ENCODE measurements at regions not wholly inside any gene's neighbourhood (a gene's known extent, or its start where the extent isn't known, plus 50 kb on each side); places are given as distances from the start of the nearest gene placed in this dataset.

- Histone ChIP-seq H3K4me3 (no peak overlapping the region), H3K9ac (ENCODE audit: insufficient read depth in 1 of 2, low read depth in 2 of 2, low read length in 2 of 2) (no peak overlapping the region), H3K36me3 (ENCODE audit: control insufficient read depth, insufficient read depth, low read length) (no peaks in the 10 kb centered on the region), H3K9me3 (replicated peaks; ENCODE audit: control insufficient read depth, insufficient read depth, low read depth, low read length) (no peaks in the 10 kb centered on the region), H2AFZ (ENCODE audit: low read depth, low read length) (no peak overlapping the region), H3K9me1 (ENCODE audit: control insufficient read depth, insufficient read depth, low read length) (no peaks in the 10 kb centered on the region), H3K79me2 (ENCODE audit: control insufficient read depth, insufficient read depth, low read length) (no peaks in the 10 kb centered on the region), H3K4me2 (ENCODE audit: insufficient read depth, low read length) (no peak overlapping the region), H3K27me3 (ENCODE audit: control insufficient read depth in 2 of 2, insufficient read depth in 2 of 2, low read length in 2 of 2) (peaks cover 10 to 42% of the 10 kb centered on the region in 2 experiments; a peak in 4 of 5 replicates), H4K20me1 (replicated peaks; ENCODE audit: control insufficient read depth, insufficient read depth, low read length) (no peaks in the 10 kb centered on the region), H3K4me1 (replicated peaks in 1 of 2; ENCODE audit: control insufficient read depth in 2 of 2, insufficient read depth in 2 of 2, low read length in 2 of 2) (no peaks in the 10 kb centered on the region), H3K27ac (ENCODE audit: extremely low read depth, low read depth, low read length) (no peak overlapping the region)
- BruUV-seq (replicated peaks): no TSS peak
- ChIA-PET CTCF (ENCODE audit: low intra/inter-chr PET ratio) (no interaction called here), POLR2A (interaction anchor here (1.1 kb wide), 1 partner anchor 18 kb away, joined by 4 read pairs; no protein-coding TSS in a partner anchor)
- intact Hi-C loops (cut with micrococcal nuclease) (no loop called here), in situ Hi-C loops (cut with MboI) (no loop called here)
- TF ChIP-seq, protein P1, sequence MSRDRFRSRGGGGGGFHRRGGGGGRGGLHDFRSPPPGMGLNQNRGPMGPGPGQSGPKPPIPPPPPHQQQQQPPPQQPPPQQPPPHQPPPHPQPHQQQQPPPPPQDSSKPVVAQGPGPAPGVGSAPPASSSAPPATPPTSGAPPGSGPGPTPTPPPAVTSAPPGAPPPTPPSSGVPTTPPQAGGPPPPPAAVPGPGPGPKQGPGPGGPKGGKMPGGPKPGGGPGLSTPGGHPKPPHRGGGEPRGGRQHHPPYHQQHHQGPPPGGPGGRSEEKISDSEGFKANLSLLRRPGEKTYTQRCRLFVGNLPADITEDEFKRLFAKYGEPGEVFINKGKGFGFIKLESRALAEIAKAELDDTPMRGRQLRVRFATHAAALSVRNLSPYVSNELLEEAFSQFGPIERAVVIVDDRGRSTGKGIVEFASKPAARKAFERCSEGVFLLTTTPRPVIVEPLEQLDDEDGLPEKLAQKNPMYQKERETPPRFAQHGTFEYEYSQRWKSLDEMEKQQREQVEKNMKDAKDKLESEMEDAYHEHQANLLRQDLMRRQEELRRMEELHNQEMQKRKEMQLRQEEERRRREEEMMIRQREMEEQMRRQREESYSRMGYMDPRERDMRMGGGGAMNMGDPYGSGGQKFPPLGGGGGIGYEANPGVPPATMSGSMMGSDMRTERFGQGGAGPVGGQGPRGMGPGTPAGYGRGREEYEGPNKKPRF (IDR thresholded peaks at IDR 0.05; ENCODE audit: low read depth, low read length): no peak
- TF ChIP-seq, protein P2, sequence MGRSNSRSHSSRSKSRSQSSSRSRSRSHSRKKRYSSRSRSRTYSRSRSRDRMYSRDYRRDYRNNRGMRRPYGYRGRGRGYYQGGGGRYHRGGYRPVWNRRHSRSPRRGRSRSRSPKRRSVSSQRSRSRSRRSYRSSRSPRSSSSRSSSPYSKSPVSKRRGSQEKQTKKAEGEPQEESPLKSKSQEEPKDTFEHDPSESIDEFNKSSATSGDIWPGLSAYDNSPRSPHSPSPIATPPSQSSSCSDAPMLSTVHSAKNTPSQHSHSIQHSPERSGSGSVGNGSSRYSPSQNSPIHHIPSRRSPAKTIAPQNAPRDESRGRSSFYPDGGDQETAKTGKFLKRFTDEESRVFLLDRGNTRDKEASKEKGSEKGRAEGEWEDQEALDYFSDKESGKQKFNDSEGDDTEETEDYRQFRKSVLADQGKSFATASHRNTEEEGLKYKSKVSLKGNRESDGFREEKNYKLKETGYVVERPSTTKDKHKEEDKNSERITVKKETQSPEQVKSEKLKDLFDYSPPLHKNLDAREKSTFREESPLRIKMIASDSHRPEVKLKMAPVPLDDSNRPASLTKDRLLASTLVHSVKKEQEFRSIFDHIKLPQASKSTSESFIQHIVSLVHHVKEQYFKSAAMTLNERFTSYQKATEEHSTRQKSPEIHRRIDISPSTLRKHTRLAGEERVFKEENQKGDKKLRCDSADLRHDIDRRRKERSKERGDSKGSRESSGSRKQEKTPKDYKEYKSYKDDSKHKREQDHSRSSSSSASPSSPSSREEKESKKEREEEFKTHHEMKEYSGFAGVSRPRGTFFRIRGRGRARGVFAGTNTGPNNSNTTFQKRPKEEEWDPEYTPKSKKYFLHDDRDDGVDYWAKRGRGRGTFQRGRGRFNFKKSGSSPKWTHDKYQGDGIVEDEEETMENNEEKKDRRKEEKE (IDR thresholded peaks at IDR 0.05; ENCODE audit: borderline replicate concordance in 1 of 2, control insufficient read depth in 1 of 2, low read depth in 2 of 2, low read length in 1 of 2): no peak
- TF ChIP-seq ESRRB (CRISPR knock-in tag; IDR thresholded peaks at IDR 0.05; ENCODE audit: borderline replicate concordance) (no peak), ZNF76 (CRISPR knock-in tag; IDR thresholded peaks at IDR 0.05; ENCODE audit: borderline replicate concordance) (no peak), GATAD2B (IDR thresholded peaks at IDR 0.05; ENCODE audit: borderline replicate concordance) (no peak), STAT5A (IDR thresholded peaks at IDR 0.05; ENCODE audit: borderline replicate concordance, low read length) (no peak), MYC (IDR thresholded peaks at IDR 0.05; ENCODE audit: low read depth, low read length) (no peak), MYC (CRISPR knock-in tag; IDR thresholded peaks at IDR 0.05; ENCODE audit: borderline replicate concordance, low read depth) (no peak), LEF1 (IDR thresholded peaks at IDR 0.05) (no peak), GTF2A2 (tag; IDR thresholded peaks at IDR 0.05) (no peak)
- no peak for DNase-seq (ENCODE audit: extremely low read depth in 1 of 4, low spot score in 3 of 4)
- WGBS (ENCODE audit: insufficient coverage, low coverage, missing lambda C conversion rate): 0% methylated on average over 1 of the region's 1 CpG
- FAIRE-seq: no peak
- no peak for ATAC-seq
These were observed 120.9 kb downstream of the UTP18 start for GRCh38 chr17:51381262-51381661.
